ENCODE measurements at regions not wholly inside any gene's neighbourhood (a gene's known extent, or its start where the extent isn't known, plus 50 kb on each side); places are given as distances from the start of the nearest gene placed in this dataset.
"Not testable (repeated sequence)": the region's sequence is repeated elsewhere in the genome, so short reads cannot be mapped to it uniquely, and the experiment has no call there.

- no peaks in the 10 kb centered on the region for H3K36me3 Mint-ChIP-seq
- no peak for DNase-seq (ENCODE audit: low spot score in 2 of 2)
- no peak overlapping the region for H3K4me3 Mint-ChIP-seq
- peaks cover 6% of the 10 kb centered on the region for H3K9me3 Mint-ChIP-seq
- ATAC-seq, result no peak
- no peaks in the 10 kb centered on the region for H3K4me1 Mint-ChIP-seq
- no peak overlapping the region for H3K27ac Mint-ChIP-seq
Measured at GRCh38 chr16:86880316-86881117, 302.2 kb downstream of the FOXL1 start.

GRCh38 chr16:86881118-86881510 lies 302.8 kb downstream of the FOXL1 start:
- H3K9me3 Mint-ChIP-seq, result peaks cover 6% of the 10 kb centered on the region
- H3K4me3 Mint-ChIP-seq, result no peak overlapping the region
- H3K36me3 Mint-ChIP-seq, result no peaks in the 10 kb centered on the region
- no peaks in the 10 kb centered on the region for H3K4me1 Mint-ChIP-seq
- DNase-seq (ENCODE audit: low spot score in 2 of 2) (no peak), ATAC-seq (no peak)
- no peak overlapping the region for H3K27ac Mint-ChIP-seq

- peaks cover 6% of the 10 kb centered on the region for H3K9me3 Mint-ChIP-seq
- H3K36me3 Mint-ChIP-seq, result no peaks in the 10 kb centered on the region
- DNase-seq (ENCODE audit: low spot score in 2 of 2) (no peak), ATAC-seq (no peak)
- no peak overlapping the region for H3K4me3 Mint-ChIP-seq
- H3K27ac Mint-ChIP-seq, result no peak overlapping the region
- no peaks in the 10 kb centered on the region for H3K4me1 Mint-ChIP-seq
Measured at GRCh38 chr16:86881861-86882273, 303.5 kb downstream of the FOXL1 start.

- no peak overlapping the region for H3K27ac Mint-ChIP-seq
- peaks cover 3% of the 10 kb centered on the region for H3K9me3 Mint-ChIP-seq
- no peak overlapping the region for H3K4me3 Mint-ChIP-seq
- no peaks in the 10 kb centered on the region for H3K4me1 Mint-ChIP-seq
- no peaks in the 10 kb centered on the region for H3K36me3 Mint-ChIP-seq
- no peak for DNase-seq (ENCODE audit: low spot score in 2 of 2)
- no peak for ATAC-seq
Measured at GRCh38 chr16:86882586-86883280, 304.4 kb downstream of the FOXL1 start.

GRCh38 chr16:86883583-86884389 lies 305.4 kb downstream of the FOXL1 start:
- no peaks in the 10 kb centered on the region for H3K36me3 Mint-ChIP-seq
- no peak for DNase-seq (ENCODE audit: low spot score in 2 of 2)

GRCh38 chr16:86884390-86884650 lies 306.0 kb downstream of the FOXL1 start:
- no peak overlapping the region for H3K27ac Mint-ChIP-seq
- no peak overlapping the region for H3K4me3 Mint-ChIP-seq
- ATAC-seq (no peak), DNase-seq (ENCODE audit: low spot score in 2 of 2) (no peak)
- H3K4me1 Mint-ChIP-seq, result no peaks in the 10 kb centered on the region
- H3K9me3 Mint-ChIP-seq, result no peaks in the 10 kb centered on the region
- H3K36me3 Mint-ChIP-seq, result no peaks in the 10 kb centered on the region

More at GRCh38 chr16:86883583-86884389, 305.4 kb downstream of the FOXL1 start:
- Mint-ChIP-seq H3K4me3 (no peak overlapping the region), H3K9me3 (no peaks in the 10 kb centered on the region), H3K4me1 (no peaks in the 10 kb centered on the region), H3K27ac (no peak overlapping the region)
- no peak for ATAC-seq

GRCh38 chr16:86885139-86885538 lies 306.8 kb downstream of the FOXL1 start:
- Mint-ChIP-seq H3K4me3 (no peak overlapping the region), H3K36me3 (no peaks in the 10 kb centered on the region), H3K9me3 (no peaks in the 10 kb centered on the region), H3K27ac (no peak overlapping the region), H3K4me1 (no peaks in the 10 kb centered on the region)
- no peak for ATAC-seq
- DNase-seq (ENCODE audit: low spot score in 2 of 2), result no peak

GRCh38 chr16:86886651-86887050 lies 308.3 kb downstream of the FOXL1 start:
- no peaks in the 10 kb centered on the region for H3K9me3 Mint-ChIP-seq
- H3K4me1 Mint-ChIP-seq, result no peaks in the 10 kb centered on the region
- H3K4me3 Mint-ChIP-seq, result no peak overlapping the region
- no peak for ATAC-seq
- H3K36me3 Mint-ChIP-seq, result no peaks in the 10 kb centered on the region
- DNase-seq (ENCODE audit: low spot score in 2 of 2), result no peak
- H3K27ac Mint-ChIP-seq, result no peak overlapping the region

- no peaks in the 10 kb centered on the region for H3K9me3 Mint-ChIP-seq
- no peaks in the 10 kb centered on the region for H3K4me1 Mint-ChIP-seq
- ATAC-seq (no peak), DNase-seq (ENCODE audit: low spot score in 2 of 2) (no peak)
- H3K4me3 Mint-ChIP-seq, result no peak overlapping the region
- H3K27ac Mint-ChIP-seq, result no peak overlapping the region
- H3K36me3 Mint-ChIP-seq, result no peaks in the 10 kb centered on the region
Measured at GRCh38 chr16:86887416-86887815, 309.1 kb downstream of the FOXL1 start.

- H3K36me3 Mint-ChIP-seq, result no peaks in the 10 kb centered on the region
- ATAC-seq (no peak), DNase-seq (ENCODE audit: low spot score in 2 of 2) (no peak)
- H3K9me3 Mint-ChIP-seq, result no peaks in the 10 kb centered on the region
- H3K4me1 Mint-ChIP-seq, result no peaks in the 10 kb centered on the region
- H3K4me3 Mint-ChIP-seq, result no peak overlapping the region
- H3K27ac Mint-ChIP-seq, result no peak overlapping the region
Measured at GRCh38 chr16:86888231-86889053, 310.1 kb downstream of the FOXL1 start.

- H3K4me1 Mint-ChIP-seq; ATAC-seq; H3K36me3 Mint-ChIP-seq; H3K27ac Mint-ChIP-seq; H3K9me3 Mint-ChIP-seq; DNase-seq (ENCODE audit: low spot score in 2 of 2); H3K4me3 Mint-ChIP-seq: not testable (repeated sequence)
Measured at GRCh38 chr16:86889054-86889366, 310.7 kb downstream of the FOXL1 start.

GRCh38 chr16:86889974-86890373 lies 311.6 kb downstream of the FOXL1 start:
- no peak overlapping the region for H3K4me3 Mint-ChIP-seq
- no peaks in the 10 kb centered on the region for H3K4me1 Mint-ChIP-seq
- H3K36me3 Mint-ChIP-seq, result no peaks in the 10 kb centered on the region
- no peak overlapping the region for H3K27ac Mint-ChIP-seq
- ATAC-seq (no peak), DNase-seq (ENCODE audit: low spot score in 2 of 2) (no peak)
- no peaks in the 10 kb centered on the region for H3K9me3 Mint-ChIP-seq

GRCh38 chr16:86891121-86891520 lies 312.8 kb downstream of the FOXL1 start:
- no peak for ATAC-seq
- H3K9me3 Mint-ChIP-seq, result no peaks in the 10 kb centered on the region
- no peak overlapping the region for H3K27ac Mint-ChIP-seq

GRCh38 chr16:86891631-86892030 lies 313.3 kb downstream of the FOXL1 start:
- Mint-ChIP-seq H3K4me3 (no peak overlapping the region), H3K4me1 (no peaks in the 10 kb centered on the region), H3K9me3 (no peaks in the 10 kb centered on the region), H3K36me3 (no peaks in the 10 kb centered on the region), H3K27ac (no peak overlapping the region)
- DNase-seq (ENCODE audit: low spot score in 2 of 2) (no peak), ATAC-seq (no peak)

More at GRCh38 chr16:86891121-86891520, 312.8 kb downstream of the FOXL1 start:
- no peaks in the 10 kb centered on the region for H3K4me1 Mint-ChIP-seq
- no peaks in the 10 kb centered on the region for H3K36me3 Mint-ChIP-seq
- no peak for DNase-seq (ENCODE audit: low spot score in 2 of 2)
- no peak overlapping the region for H3K4me3 Mint-ChIP-seq

- H3K36me3 Mint-ChIP-seq, result no peaks in the 10 kb centered on the region
- no peak overlapping the region for H3K27ac Mint-ChIP-seq
- H3K4me3 Mint-ChIP-seq, result no peak overlapping the region
- H3K4me1 Mint-ChIP-seq, result no peaks in the 10 kb centered on the region
- DNase-seq (ENCODE audit: low spot score in 2 of 2) (no peak), ATAC-seq (no peak)
- no peaks in the 10 kb centered on the region for H3K9me3 Mint-ChIP-seq
Measured at GRCh38 chr16:86892509-86892908, 314.2 kb downstream of the FOXL1 start.

All from stimulated activated effector memory CD8-positive, alpha-beta T cell treated with anti-CD3 and anti-CD28 coated beads, Interleukin-12 subunit alpha, Interleukin-12 subunit beta, amount 100 ng/mL, for 72 hours (primary cell).